ENCODE measurements at regions not wholly inside any gene's neighbourhood (a gene's known extent, or its start where the extent isn't known, plus 50 kb on each side); places are given as distances from the start of the nearest gene placed in this dataset.

GRCh38 chr5:67886761-67887160 is 328.8 kb upstream of the PIK3R1 start:
- TF ChIP-seq POLR2A (IDR thresholded peaks at IDR 0.05): no peak
- no peak for TF ChIP-seq CTCF (IDR thresholded peaks at IDR 0.05)
- no peak for TF ChIP-seq POLR2AphosphoS5 (IDR thresholded peaks at IDR 0.05; ENCODE audit: insufficient read depth in 1 of 2, low read depth in 1 of 2)

Data from vagina (tissue), 2 donors.